K562 (cell line): ENCODE measurements at regions not wholly inside any gene's neighbourhood (a gene's known extent, or its start where the extent isn't known, plus 50 kb on each side); places are given as distances from the start of the nearest gene placed in this dataset.

ENCODE experiments used
- ATAC-seq: fragments of 200-7000 bp; cut with Tn5 transposase; 3 replicates; pipeline ENCODE4 v1.9.1; 2020; ENCODE audit warnings: moderate library complexity
- BruUV-seq: library from RNA; stranded (reverse); fragments of 400-500 nt; replicated peaks from 2 replicates; lab custom pipeline; 2021; lab: Mats Ljungman, UMichigan
- CTCF ChIA-PET: fragments of 300-600 bp; formaldehyde crosslinking; extraction: SDS; loops from one replicate; lab custom pipeline; 2021; ENCODE audit warnings: low intra/inter-chr PET ratio; lab: Yijun Ruan, JAX
- POLR2A ChIA-PET: fragments of 300-600, 350-650 bp; sonication (Branson Sonifier 250); formaldehyde crosslinking; extraction: SDS; loops from one replicate; lab custom pipeline; 2021; ENCODE audit warnings: antibody characterized with exemption, inconsistent platforms; lab: Yijun Ruan, JAX
- DNase-seq, 4 experiments: peaks; one replicate each; pipeline versions ENCODE4 v3.0.0 to v3.0.0-alpha.2; 2011 to 2018; ENCODE audit warnings: low spot score in 3 of 4, mixed read lengths in 3 of 4; ENCODE audit errors: extremely low read depth in 1 of 4
- FAIRE-seq: peaks from 2 replicates; lab custom pipeline; 2011; peaks lifted over from hg19 to GRCh38; lab: Jason Lieb, UNC
- H2AFZ ChIP-seq: 2 replicates; pipeline ENCODE4 v1.6.0; 2011; ENCODE audit warnings: low read depth, low read length, control low read depth, inconsistent platforms
- H3K27ac ChIP-seq: fragments of 200-600 bp; 3 replicates; pipeline ENCODE4 v1.8.0; 2011; ENCODE audit warnings: low read depth, mild to moderate bottlenecking, control low read depth, inconsistent platforms, low read length, moderate library complexity, mixed read lengths; ENCODE audit errors: extremely low read depth
- H3K27me3 ChIP-seq, 2 experiments: fragments of 300-600 bp in 1 of 2; 2 replicates in 1 of 2; 3 replicates in 1 of 2; pipeline versions ENCODE4 v1.6.0 to v1.8.0; 2011; ENCODE audit warnings: inconsistent platforms in 2 of 2, low read length in 2 of 2, mild to moderate bottlenecking in 1 of 2, mixed read lengths in 1 of 2, moderate library complexity in 1 of 2; ENCODE audit not compliant: control insufficient read depth in 2 of 2, insufficient read depth in 2 of 2
- H3K36me3 ChIP-seq: fragments of 300-600 bp; 3 replicates; pipeline ENCODE4 v1.8.0; 2011; ENCODE audit warnings: mild to moderate bottlenecking, low read length, inconsistent platforms; ENCODE audit not compliant: control insufficient read depth, insufficient read depth
- H3K4me1 ChIP-seq, 2 experiments: fragments of 200-600 bp in 1 of 2; replicated peaks in 1 of 2; 2 replicates in 1 of 2; 3 replicates in 1 of 2; pipeline versions ENCODE4 v1.5.1 to v1.8.0; 2011; ENCODE audit warnings: inconsistent platforms in 2 of 2, low read length in 2 of 2, mild to moderate bottlenecking in 1 of 2, mixed read lengths in 1 of 2, moderate library complexity in 1 of 2; ENCODE audit not compliant: control insufficient read depth in 2 of 2, insufficient read depth in 2 of 2
- H3K4me2 ChIP-seq: 2 replicates; pipeline ENCODE4 v1.6.1; 2011; ENCODE audit warnings: low read length, control low read depth, inconsistent platforms, mixed read lengths; ENCODE audit not compliant: insufficient read depth
- H3K4me3 ChIP-seq: fragments of 200-600 bp; sonication (generic), shearing (Covaris generic); 2 replicates; pipeline ENCODE4 v1.5.1; 2016; ENCODE audit warnings: control low read depth, inconsistent platforms
- H3K79me2 ChIP-seq: fragments of 200-600 bp; 3 replicates; pipeline ENCODE4 v1.8.0; 2011; ENCODE audit warnings: low read length, inconsistent platforms; ENCODE audit not compliant: control insufficient read depth, insufficient read depth
- H3K9ac ChIP-seq, 2 experiments: 2 replicates each; pipeline versions ENCODE4 v1.6.0 to v1.6.1; 2011; ENCODE audit warnings: low read depth in 2 of 2, low read length in 2 of 2, control low read depth in 1 of 2, inconsistent platforms in 1 of 2, mild to moderate bottlenecking in 1 of 2, mixed read lengths in 1 of 2; ENCODE audit not compliant: insufficient read depth in 1 of 2
- H3K9me1 ChIP-seq: one replicate; pipeline ENCODE4 v1.6.0; 2011; ENCODE audit warnings: inconsistent platforms, mild to moderate bottlenecking, low read length, moderate library complexity; ENCODE audit not compliant: control insufficient read depth, insufficient read depth
- H3K9me3 ChIP-seq: replicated peaks from 2 replicates; pipeline ENCODE4 v1.5.1; 2011; ENCODE audit warnings: low read depth, low read length, inconsistent platforms; ENCODE audit not compliant: control insufficient read depth, insufficient read depth
- H4K20me1 ChIP-seq: replicated peaks from 2 replicates; pipeline ENCODE4 v1.6.1; 2011; ENCODE audit warnings: low read length, inconsistent platforms, mixed read lengths; ENCODE audit not compliant: control insufficient read depth, insufficient read depth
- CBX8 ChIP-seq: fragments of 200-600 bp; sonication (generic); IDR thresholded peaks from 2 replicates; pipeline ENCODE4 v1.6.1; 2012; ENCODE audit warnings: borderline replicate concordance, mixed run types, low read depth, mild to moderate bottlenecking, moderate library complexity, mixed read lengths, low read length, control low read depth, inconsistent platforms; ENCODE audit not compliant: poor library complexity, severe bottlenecking; ENCODE audit errors: extremely low read depth
- CHD2 ChIP-seq: IDR thresholded peaks from 2 replicates; pipeline ENCODE4 v1.6.1; 2011; ENCODE audit warnings: low read depth, low read length
- CSDE1 ChIP-seq, 2 experiments: fragments of 450-650 bp; IDR thresholded peaks; 2 replicates each; pipeline ENCODE4 v1.6.1; 2016; ENCODE audit warnings: mild to moderate bottlenecking in 1 of 2
- DEAF1 ChIP-seq: fragments of 450-650 bp; formaldehyde crosslinking; IDR thresholded peaks from 2 replicates; pipeline ENCODE4 v1.4.0; 2020; ENCODE audit warnings: mild to moderate bottlenecking, moderate library complexity
- FOXA1 ChIP-seq: fragments of 450-650 bp; IDR thresholded peaks from 2 replicates; pipeline ENCODE4 v1.6.1; 2016; ENCODE audit warnings: mild to moderate bottlenecking, borderline replicate concordance
- KAT2B ChIP-seq: IDR thresholded peaks from one replicate; pipeline ENCODE4 v1.6.1; 2012; ENCODE audit warnings: low read depth, mild to moderate bottlenecking, control low read depth, inconsistent platforms, low read length, moderate library complexity
- NCOA1 ChIP-seq: fragments of 450-650 bp; IDR thresholded peaks from 2 replicates; pipeline ENCODE4 v1.6.1; 2016; ENCODE audit warnings: low read depth
- SAFB2 ChIP-seq: fragments of 200-400 bp; formaldehyde crosslinking; IDR thresholded peaks from 2 replicates; pipeline ENCODE4 v1.6.1; 2018; ENCODE audit warnings: borderline replicate concordance, low read length, low read depth, moderate library complexity; ENCODE audit not compliant: severe bottlenecking
- SP1 ChIP-seq: sonication (generic); formaldehyde crosslinking; IDR thresholded peaks from 2 replicates; pipeline ENCODE4 v1.8.1; 2022; ENCODE audit warnings: mild to moderate bottlenecking, missing genetic modification reagents
- TRIM28 ChIP-seq: fragments of 450-650 bp; IDR thresholded peaks from 2 replicates; pipeline ENCODE4 v1.6.1; 2017
- ZC3H11A ChIP-seq: IDR thresholded peaks from 2 replicates; pipeline ENCODE4 v1.6.1; 2012; ENCODE audit warnings: low read depth, low read length, improper control_type of control experiment
- ZFP1 ChIP-seq: fragments of 450-650 bp; formaldehyde crosslinking; IDR thresholded peaks from 2 replicates; pipeline ENCODE4 v1.4.0; 2020; ENCODE audit warnings: mild to moderate bottlenecking, mixed read lengths
- ZNF232 ChIP-seq: sonication (generic); formaldehyde crosslinking; IDR thresholded peaks from 2 replicates; pipeline ENCODE4 v1.8.0; 2022; ENCODE audit warnings: mild to moderate bottlenecking, missing genetic modification reagents
- ZNF77 ChIP-seq: fragments of 250-450 bp; sonication (Bioruptor Pico); IDR thresholded peaks from 2 replicates; pipeline ENCODE4 v1.5.0; 2020
- WGBS: fragments of 100-300 bp; shearing (Covaris generic); methylation state at CpG from one replicate; pipeline ENCODE4 v1.1.6; 2016; ENCODE audit warnings: low coverage, mixed read lengths; ENCODE audit not compliant: insufficient coverage; ENCODE audit errors: missing lambda C conversion rate; 5-methylcytosine and 5-hydroxymethylcytosine counted together
- in situ Hi-C: fragments of 300-500 bp; cut with MboI; formaldehyde crosslinking; loops from 4 replicates; pipeline ENCODE4 v1.15.0; 2018; ENCODE audit warnings: inconsistent platforms, mixed read lengths
- intact Hi-C: fragments of 100-400 bp; cut with micrococcal nuclease; formaldehyde crosslinking; loops from 2 replicates; pipeline ENCODE4 v1.14.2; 2022
- TF ChIP-seq, protein P1 (sequence below): fragments of 450-650 bp; IDR thresholded peaks from 2 replicates; pipeline ENCODE4 v1.6.1; 2017; ENCODE audit warnings: antibody characterized with exemption

GRCh38 chr20:52071136-52071535 is 120.4 kb downstream of the ZFP64 start:
- H3K9ac ChIP-seq: no peak overlapping the region
- no peaks in the 10 kb centered on the region for H3K79me2 ChIP-seq
- CTCF ChIA-PET: no interaction called here
- no peaks in the 10 kb centered on the region for H3K36me3 ChIP-seq
- H3K4me3 ChIP-seq: no peak overlapping the region
- DNase-seq: no peak
- H3K9me1 ChIP-seq: no peaks in the 10 kb centered on the region
- no peak for FAIRE-seq
- H3K4me1 ChIP-seq: no peaks in the 10 kb centered on the region
- POLR2A ChIA-PET: no interaction called here
- no peaks in the 10 kb centered on the region for H4K20me1 ChIP-seq
- no peak overlapping the region for H3K4me2 ChIP-seq
- H2AFZ ChIP-seq: no peak overlapping the region
- no peak overlapping the region for H3K27ac ChIP-seq
- no peaks in the 10 kb centered on the region; the same call in 1 of the 2 replicates for H3K9me3 ChIP-seq
- TF ChIP-seq TRIM28: no peak
- TF ChIP-seq SAFB2: no peak
- TF ChIP-seq ZFP1 (CRISPR knock-in tag): no peak
- no peak for TF ChIP-seq ZNF232
- TF ChIP-seq CHD2: no peak
- TF ChIP-seq KAT2B: no peak
- no peak for TF ChIP-seq CSDE1 (IDR thresholded peaks at IDR 0.05)
- TF ChIP-seq CBX8: no peak
- TF ChIP-seq ZC3H11A: no peak
- TF ChIP-seq SP1 (CRISPR knock-in tag): no peak
- TF ChIP-seq DEAF1 (CRISPR knock-in tag): no peak
- no peak for TF ChIP-seq NCOA1
- TF ChIP-seq, protein P1, sequence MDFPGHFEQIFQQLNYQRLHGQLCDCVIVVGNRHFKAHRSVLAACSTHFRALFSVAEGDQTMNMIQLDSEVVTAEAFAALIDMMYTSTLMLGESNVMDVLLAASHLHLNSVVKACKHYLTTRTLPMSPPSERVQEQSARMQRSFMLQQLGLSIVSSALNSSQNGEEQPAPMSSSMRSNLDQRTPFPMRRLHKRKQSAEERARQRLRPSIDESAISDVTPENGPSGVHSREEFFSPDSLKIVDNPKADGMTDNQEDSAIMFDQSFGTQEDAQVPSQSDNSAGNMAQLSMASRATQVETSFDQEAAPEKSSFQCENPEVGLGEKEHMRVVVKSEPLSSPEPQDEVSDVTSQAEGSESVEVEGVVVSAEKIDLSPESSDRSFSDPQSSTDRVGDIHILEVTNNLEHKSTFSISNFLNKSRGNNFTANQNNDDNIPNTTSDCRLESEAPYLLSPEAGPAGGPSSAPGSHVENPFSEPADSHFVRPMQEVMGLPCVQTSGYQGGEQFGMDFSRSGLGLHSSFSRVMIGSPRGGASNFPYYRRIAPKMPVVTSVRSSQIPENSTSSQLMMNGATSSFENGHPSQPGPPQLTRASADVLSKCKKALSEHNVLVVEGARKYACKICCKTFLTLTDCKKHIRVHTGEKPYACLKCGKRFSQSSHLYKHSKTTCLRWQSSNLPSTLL: no peak
- no peak for TF ChIP-seq ZNF77
- no peak for TF ChIP-seq FOXA1
- TF ChIP-seq, all 486 proteins: peak for 0
- in situ Hi-C loops (no loop called here), intact Hi-C loops (no loop called here)
- no TSS peak for BruUV-seq
- 0% methylated on average over 2 of the region's 2 CpGs for WGBS
- no peak for ATAC-seq
- peaks cover 2 to 11% of the 10 kb centered on the region in 2 experiments; a peak in 4 of 5 replicates for H3K27me3 ChIP-seq
